ENCODE measurements at regions not wholly inside any gene's neighbourhood (a gene's known extent, or its start where the extent isn't known, plus 50 kb on each side); places are given as distances from the start of the nearest gene placed in this dataset.

GRCh38 chr5:89929834-89930233 is 479.7 kb downstream of the CETN3 start:
- no peak for TF ChIP-seq CTCF (IDR thresholded peaks at IDR 0.05)
- no peak for TF ChIP-seq POLR2A (IDR thresholded peaks at IDR 0.05)
